Left colon (tissue), 2 donors: ENCODE measurements at regions not wholly inside any gene's neighbourhood (a gene's known extent, or its start where the extent isn't known, plus 50 kb on each side); places are given as distances from the start of the nearest gene placed in this dataset.
"Not testable (repeated sequence)": the region's sequence is repeated elsewhere in the genome, so short reads cannot be mapped to it uniquely, and the experiment has no call there.

Experiments used
- ATAC-seq: fragments of 200-7000 bp; cut with Tn5 transposase; one replicate; pipeline ENCODE4 v1.9.1; 2020; ENCODE audit warnings: mild to moderate bottlenecking, moderate library complexity
- DNase-seq, 2 donors: peaks; one replicate each; pipeline ENCODE4 v3.0.0-alpha.2; 2020
- intact Hi-C, 2 donors: fragments of 100-400 bp; cut with DNase I in 1 of 2; cut with micrococcal nuclease in 1 of 2; formaldehyde crosslinking; loops; one replicate each; pipeline versions ENCODE4 v1.11.2 to v1.14.0; 2022; cut with DNase I, micrococcal nuclease
- donor health status: DM: no; HTN: no; CAD: no.
- donor health status: DM: yes; HTN: yes; CAD: no.

DNA sequence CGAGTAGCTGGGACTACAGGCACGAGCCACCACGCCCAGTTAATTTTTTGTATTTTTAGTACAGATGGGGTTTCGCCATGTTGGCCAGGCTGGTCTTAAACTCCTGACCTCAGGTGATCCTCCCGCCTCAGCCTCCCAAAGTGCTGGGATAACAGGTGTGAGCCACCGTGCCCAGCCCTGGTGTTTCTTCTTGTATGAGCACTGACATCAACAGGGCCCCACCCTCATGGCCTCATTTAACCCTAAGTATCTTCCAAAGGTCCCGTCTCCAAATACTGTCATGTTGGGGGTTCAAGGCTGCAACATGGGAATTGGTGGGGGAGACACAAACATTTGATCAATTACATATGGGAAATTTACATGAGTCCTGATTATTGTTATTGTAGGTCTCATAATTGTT, 122.9 kb upstream of the DOK5 start:
- intact Hi-C loops, DNase-seq, ATAC-seq: not testable (repeated sequence)

DNA sequence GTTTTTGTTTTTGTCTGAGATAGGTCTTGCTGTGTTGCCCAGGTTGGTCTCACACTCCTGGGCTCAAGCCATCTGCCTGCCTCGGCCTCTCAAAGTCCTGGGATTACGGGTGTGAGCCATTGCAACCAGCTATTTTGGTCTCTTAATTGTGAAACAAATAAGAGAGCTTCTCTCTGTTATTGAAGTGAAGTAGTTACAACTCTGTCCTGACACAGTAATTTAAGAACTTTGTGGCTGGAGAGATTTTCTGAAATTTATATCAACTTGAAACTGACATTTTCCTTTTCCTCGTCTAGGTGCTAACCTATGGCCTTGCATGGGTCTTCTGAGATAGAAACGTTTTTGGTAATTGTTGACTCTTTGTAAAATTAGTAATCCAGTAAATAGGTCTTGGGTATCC, 122.1 kb upstream of the DOK5 start:
- ATAC-seq (no peak), DNase-seq (no peak)
- intact Hi-C loops, result no loop called here

DNA sequence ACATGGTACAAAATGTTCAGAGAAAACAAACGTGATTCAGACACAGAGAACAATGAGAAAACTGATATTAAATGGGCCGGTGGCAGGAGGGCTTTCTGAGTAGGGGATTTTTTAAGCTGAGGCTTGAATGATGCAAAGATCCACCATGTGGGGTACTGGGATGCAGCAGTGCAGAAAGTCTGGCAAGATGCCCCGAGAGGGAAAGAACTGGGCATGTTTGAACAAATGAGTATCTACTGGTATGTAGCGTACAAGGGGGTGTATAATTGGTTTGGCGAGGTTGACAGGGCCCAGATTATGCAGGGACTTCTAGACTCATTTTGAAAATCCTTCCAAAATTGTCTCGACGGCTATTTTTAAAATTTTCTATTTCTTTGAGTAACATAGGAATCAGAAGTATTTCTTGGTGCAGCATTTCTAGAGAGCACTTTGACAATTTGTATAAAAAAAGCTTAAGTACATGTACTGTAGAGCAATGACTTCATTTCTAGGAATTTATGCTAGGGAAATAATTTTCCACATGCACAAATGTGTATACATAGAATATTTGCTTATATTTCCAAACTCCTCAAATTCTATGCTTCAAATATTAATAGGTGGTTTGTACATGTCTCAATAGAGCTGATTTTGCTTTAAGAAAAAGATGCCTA, 119.6 kb upstream of the DOK5 start:
- ATAC-seq (no peak), DNase-seq (no peak)
- intact Hi-C loops, result no loop called here

GRCh38 chr20:54356801-54357200, 118.6 kb upstream of the DOK5 start:
- intact Hi-C loops, result no loop called here
- DNase-seq, result no peak
- ATAC-seq, result no peak

GRCh38 chr20:54361475-54361874, 113.9 kb upstream of the DOK5 start:
- intact Hi-C loops, result loop anchor here in 1 of 2 donors (10.0 kb wide), 1 partner anchor 137 kb away; no protein-coding TSS in a partner anchor
- ATAC-seq (no peak), DNase-seq (no peak)

GRCh38 chr20:54362283-54362682, 113.1 kb upstream of the DOK5 start:
- ATAC-seq (no peak), DNase-seq (no peak)
- intact Hi-C loops, result loop anchor here in 1 of 2 donors (10.0 kb wide), 1 partner anchor 137 kb away; no protein-coding TSS in a partner anchor

DNA sequence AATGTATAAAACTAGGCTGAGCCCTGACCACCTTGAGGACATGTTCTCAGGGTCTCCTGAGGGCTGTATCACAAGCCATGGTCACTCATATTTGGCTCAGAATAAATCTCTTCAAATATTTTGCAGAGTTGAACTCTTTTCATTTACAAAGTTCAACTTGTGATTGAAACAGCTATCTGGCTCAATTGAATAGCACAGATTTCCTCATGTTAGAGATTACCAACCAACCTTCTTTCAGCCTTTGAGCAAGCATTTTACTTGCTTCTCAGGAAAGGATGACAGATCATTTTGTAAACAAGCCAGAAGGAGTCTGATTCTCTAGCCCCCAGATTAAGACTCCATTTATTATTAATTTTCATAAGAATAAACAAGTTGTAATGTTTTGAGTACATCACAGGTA, 111.0 kb upstream of the DOK5 start:
- DNase-seq (no peak), ATAC-seq (no peak)
- intact Hi-C loops, result loop anchor here in 1 of 2 donors (10.0 kb wide), 1 partner anchor 140 kb away; no protein-coding TSS in a partner anchor

DNA sequence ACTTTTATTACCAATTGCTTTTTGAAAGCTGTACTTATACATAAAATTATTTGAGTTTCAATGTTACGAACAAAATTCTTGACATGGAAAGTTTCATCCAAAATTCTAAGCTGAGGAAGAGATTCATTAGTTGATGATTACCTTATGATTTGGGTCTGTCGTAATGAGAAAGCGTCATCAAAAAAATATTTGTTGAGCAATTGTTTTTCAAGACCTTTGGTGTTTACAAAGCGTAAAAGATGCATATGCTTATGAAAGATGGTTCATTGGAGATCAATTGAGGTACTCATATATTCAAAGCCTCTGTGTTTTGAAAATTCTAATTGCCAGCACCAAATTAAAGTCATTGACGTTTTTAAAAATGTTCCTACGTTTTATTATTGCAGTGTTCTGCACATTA, 110.5 kb upstream of the DOK5 start:
- ATAC-seq, result no peak
- intact Hi-C loops, result loop anchor here in 1 of 2 donors (10.0 kb wide), 1 partner anchor 140 kb away; no protein-coding TSS in a partner anchor
- no peak for DNase-seq

DNA sequence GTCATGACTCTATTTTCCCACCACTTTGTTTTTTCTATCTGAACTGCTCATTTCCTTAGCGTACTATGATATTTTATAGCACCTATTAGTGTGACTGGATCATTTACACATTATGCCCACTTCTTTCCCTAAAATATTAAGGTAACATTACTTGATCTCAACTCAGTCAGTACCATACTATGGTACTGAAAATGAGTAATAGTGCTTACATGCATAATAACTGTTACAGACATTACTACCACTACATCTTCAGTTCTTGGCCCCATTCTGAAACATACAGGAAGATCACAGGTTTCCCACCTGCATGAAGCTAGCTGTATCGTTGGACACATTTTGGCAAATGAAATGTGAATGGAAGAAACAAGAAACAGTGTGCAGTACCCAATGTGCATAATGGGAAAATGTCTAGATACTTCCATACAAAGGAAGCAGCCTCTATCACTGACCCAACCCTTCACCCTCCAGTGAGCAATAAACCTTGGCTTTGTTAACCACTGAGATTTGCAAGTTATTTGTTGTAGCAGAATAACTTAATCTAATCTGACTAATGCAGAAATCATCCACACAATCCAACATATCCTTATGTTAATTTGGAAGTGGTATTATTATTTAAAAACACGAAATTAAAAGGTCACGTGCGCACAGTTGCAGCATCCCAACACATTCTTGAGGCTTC, 108.6 kb upstream of the DOK5 start:
- intact Hi-C loops, result loop anchor here in 1 of 2 donors (10.0 kb wide), 1 partner anchor 142 kb away; no protein-coding TSS in a partner anchor
- DNase-seq (no peak), ATAC-seq (no peak)

- intact Hi-C loops, result loop anchor here in 1 of 2 donors (10.0 kb wide), 1 partner anchor 144 kb away; no protein-coding TSS in a partner anchor
- no peak for ATAC-seq
- DNase-seq, result no peak
Measured at GRCh38 chr20:54368570-54368969, 106.8 kb upstream of the DOK5 start.

DNA sequence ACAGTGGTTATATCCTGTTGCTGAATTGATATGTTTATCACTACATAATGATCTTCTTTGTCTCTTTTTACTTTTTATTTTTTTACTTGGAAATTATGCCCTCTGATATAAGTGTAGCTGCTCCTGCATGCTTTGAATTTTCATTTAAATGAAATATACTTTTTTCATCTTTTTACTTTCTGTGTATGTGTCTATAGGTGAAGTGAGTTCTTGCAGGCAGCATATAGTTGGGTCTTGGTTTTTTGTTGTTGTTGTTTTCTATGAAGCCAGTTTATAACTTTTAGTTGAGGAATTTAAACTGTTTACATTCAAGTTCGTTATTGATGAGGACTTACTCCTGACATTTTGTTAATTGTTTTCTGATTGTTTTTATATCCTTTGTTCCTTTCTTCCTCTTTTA, 103.1 kb upstream of the DOK5 start:
- no peak for DNase-seq
- ATAC-seq, result no peak
- intact Hi-C loops, result no loop called here

DNA sequence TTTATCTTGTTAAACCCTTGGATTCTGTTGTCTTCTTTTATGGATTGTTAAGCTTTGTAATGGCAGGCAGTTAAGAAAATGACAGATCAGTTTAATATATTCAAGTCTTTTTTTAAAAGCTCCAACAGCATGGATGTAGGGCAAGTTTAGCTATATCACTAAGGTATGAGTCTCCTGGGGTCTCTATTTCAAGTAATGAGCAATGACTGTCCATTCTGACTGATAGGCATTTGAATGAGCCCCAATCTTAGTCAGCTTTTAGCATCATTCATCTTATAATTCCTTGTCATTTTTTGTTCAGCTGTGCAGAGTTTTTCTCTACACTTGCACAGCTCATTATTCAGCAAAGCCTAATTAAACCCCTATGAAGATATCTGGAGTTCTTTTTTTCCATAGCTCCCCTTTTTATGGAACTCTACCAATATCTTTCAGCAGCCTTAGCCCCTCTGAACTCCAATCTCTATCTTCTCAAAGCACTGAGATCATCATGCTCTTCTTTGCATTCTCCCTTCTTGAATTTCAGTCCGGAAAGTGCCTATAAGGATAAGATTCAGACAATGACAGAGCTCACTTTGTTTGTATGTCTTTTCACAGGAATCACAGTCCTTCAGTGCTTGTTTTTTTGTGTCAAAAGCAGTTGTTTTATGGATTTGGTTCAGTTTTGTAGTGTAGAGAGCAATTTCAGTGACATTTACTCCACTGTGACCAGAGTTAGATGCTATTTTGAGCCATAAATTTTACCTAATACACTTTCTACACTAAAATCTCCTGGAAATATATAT, 97.2 kb upstream of the DOK5 start:
- DNase-seq, result no peak
- intact Hi-C loops, result no loop called here
- ATAC-seq, result no peak

DNA sequence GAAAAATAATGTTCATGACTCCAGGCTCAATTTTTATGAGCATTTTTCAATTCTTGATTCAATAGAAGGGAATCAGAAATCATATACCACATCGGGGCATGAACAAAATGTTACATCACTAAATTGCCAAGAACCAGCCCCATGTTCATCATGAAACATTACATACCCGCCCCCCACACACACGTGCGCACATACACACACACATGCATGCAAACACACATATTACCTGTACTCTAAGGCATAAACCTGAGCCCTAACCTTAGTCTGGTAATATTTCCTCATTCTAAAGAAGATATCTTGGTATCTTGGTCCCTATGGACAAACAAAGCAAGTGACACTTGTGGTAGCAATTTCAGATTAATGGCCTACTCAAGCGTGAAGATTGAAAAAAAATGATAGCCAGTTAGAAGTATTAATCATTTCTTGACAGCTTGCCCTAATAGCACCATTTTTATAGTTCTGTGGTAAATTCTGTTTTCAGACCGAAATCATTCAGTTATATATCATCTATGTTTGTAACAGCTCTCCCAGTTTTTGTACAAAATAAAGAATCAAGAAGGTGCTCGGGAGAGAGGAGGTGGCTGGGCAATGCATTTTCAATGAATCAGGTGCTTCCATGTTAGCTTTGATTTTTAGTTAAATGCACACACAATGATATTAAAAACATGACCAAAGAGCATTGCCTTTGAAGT, 95.4 kb upstream of the DOK5 start:
- intact Hi-C loops, result no loop called here
- DNase-seq, result no peak
- no peak for ATAC-seq

- intact Hi-C loops, result no loop called here
- ATAC-seq, result no peak
- no peak for DNase-seq
Measured at GRCh38 chr20:54382419-54382818, 93.0 kb upstream of the DOK5 start.

- intact Hi-C loops, result no loop called here
- DNase-seq (no peak), ATAC-seq (no peak)
Measured at GRCh38 chr20:54385746-54386145, 89.6 kb upstream of the DOK5 start.

DNA sequence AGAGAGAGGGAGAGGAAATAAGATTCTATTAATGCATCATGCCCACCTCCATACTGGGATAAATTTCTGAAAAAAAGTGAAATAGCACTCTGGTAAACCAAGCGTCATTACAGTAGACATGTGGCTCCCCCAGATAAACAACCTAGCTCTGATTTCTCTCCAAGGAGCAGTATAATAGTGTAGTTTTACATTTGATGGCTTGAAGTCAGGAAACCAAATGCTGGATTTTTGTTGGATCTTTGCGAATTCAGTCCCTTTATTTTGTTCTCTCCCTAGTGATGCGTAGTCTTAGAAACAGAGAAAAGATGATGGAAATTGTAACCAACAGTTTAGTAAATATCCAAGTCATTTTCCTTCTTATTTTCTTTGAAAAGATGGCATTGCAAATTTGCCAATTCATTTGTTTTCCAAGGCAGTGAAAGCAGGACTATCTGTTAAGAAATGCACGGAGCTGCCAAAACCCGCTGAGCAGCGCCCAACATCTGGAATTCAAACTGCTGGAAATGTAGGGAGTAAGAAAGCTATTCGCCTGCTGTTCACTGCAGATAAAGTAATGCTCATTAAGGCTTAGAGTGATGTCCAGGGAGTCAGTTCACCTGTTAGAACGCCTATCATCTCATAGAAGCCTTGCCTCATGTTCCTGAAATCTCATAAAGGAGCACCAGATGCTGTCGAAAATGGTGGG, 85.7 kb upstream of the DOK5 start:
- DNase-seq (no peak), ATAC-seq (no peak)
- intact Hi-C loops, result no loop called here

- DNase-seq (no peak), ATAC-seq (no peak)
- intact Hi-C loops, result no loop called here
Measured at GRCh38 chr20:54397292-54398140, 77.9 kb upstream of the DOK5 start.

DNA sequence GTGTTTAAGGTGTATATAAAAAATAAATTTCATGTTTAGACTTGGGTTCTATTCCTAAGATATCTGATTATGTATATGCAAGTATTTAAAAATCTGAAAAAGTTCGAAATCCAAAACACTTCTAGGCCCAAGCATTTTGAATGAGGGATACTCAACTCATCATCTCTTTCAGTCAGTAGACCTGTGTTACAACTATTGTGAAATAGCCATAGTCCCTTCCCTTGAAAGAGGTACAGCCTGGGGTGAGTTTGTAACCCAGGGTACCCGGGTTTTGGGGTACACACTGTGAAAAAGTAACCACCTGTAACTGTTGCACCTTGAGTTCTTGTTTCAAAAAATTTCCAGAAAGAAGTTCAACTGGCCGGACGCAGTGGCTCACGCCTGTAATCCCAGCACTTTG, 76.6 kb upstream of the DOK5 start:
- no peak for ATAC-seq
- DNase-seq, result no peak
- intact Hi-C loops, result no loop called here
